Stimulated activated CD8-positive, alpha-beta memory T cell treated with anti-CD3 and anti-CD28 coated beads, Interleukin-7, amount 100 ng/mL, for 4 hours (primary cell): ENCODE measurements at regions not wholly inside any gene's neighbourhood (a gene's known extent, or its start where the extent isn't known, plus 50 kb on each side); places are given as distances from the start of the nearest gene placed in this dataset.

Source experiments
- DNase-seq, 2 donors: peaks; one replicate each; pipeline ENCODE4 v3.0.0-alpha.2; 2020; ENCODE audit warnings: low read depth in 2 of 2

GRCh38 chr7:121525155-121525819 is 129.2 kb upstream of the FAM3C start:
- no peak for DNase-seq

- no peak for DNase-seq
Observed at GRCh38 chr7:121521711-121522400, 125.7 kb upstream of the FAM3C start.

- no peak for DNase-seq
Observed at GRCh38 chr7:121520911-121521310, 124.8 kb upstream of the FAM3C start.

- no peak for DNase-seq
Observed at GRCh38 chr7:121519548-121520521, 123.7 kb upstream of the FAM3C start.

- no peak for DNase-seq
Observed at GRCh38 chr7:121517591-121517990, 121.5 kb upstream of the FAM3C start.

- DNase-seq: no peak
Observed at GRCh38 chr7:121516821-121517220, 120.7 kb upstream of the FAM3C start.

GRCh38 chr7:121515630-121516401 is 119.7 kb upstream of the FAM3C start:
- DNase-seq: no peak

- DNase-seq: no peak
Observed at GRCh38 chr7:121515229-121515628, 119.1 kb upstream of the FAM3C start.

GRCh38 chr7:121513105-121513504 is 117.0 kb upstream of the FAM3C start:
- no peak for DNase-seq

GRCh38 chr7:121510858-121511482 is 114.9 kb upstream of the FAM3C start:
- DNase-seq: no peak

GRCh38 chr7:121510302-121510701 is 114.2 kb upstream of the FAM3C start:
- no peak for DNase-seq

GRCh38 chr7:121505540-121506182 is 109.6 kb upstream of the FAM3C start:
- no peak for DNase-seq

GRCh38 chr7:121505021-121505420 is 108.9 kb upstream of the FAM3C start:
- no peak for DNase-seq

- DNase-seq: no peak
Observed at GRCh38 chr7:121504482-121504881, 108.4 kb upstream of the FAM3C start.

GRCh38 chr7:121503730-121504129 is 107.6 kb upstream of the FAM3C start:
- no peak for DNase-seq

- DNase-seq: no peak
Observed at GRCh38 chr7:121503039-121503438, 106.9 kb upstream of the FAM3C start.

GRCh38 chr7:121501566-121501965 is 105.5 kb upstream of the FAM3C start:
- no peak for DNase-seq

GRCh38 chr7:121500360-121501058 is 104.4 kb upstream of the FAM3C start:
- DNase-seq: no peak

GRCh38 chr7:121499624-121500023 is 103.5 kb upstream of the FAM3C start:
- DNase-seq: peak in 1 of 2 donors; percentile 12

GRCh38 chr7:121498816-121499215 is 102.7 kb upstream of the FAM3C start:
- no peak for DNase-seq
